Spinal cord (tissue), 9 donors: ENCODE measurements at regions not wholly inside any gene's neighbourhood (a gene's known extent, or its start where the extent isn't known, plus 50 kb on each side); places are given as distances from the start of the nearest gene placed in this dataset.

ENCODE experiments used
- DNase-seq, 6 donors: peaks; one replicate each; pipeline versions ENCODE4 v3.0.0 to v3.0.0-alpha.2; 2013 to 2015; ENCODE audit warnings: low spot score in 6 of 6, low read depth in 4 of 6
- H3K27ac ChIP-seq: one replicate; pipeline ENCODE4 v1.5.1; 2013; ENCODE audit warnings: low read depth, low read length, control low read depth
- H3K27me3 ChIP-seq: one replicate; pipeline ENCODE4 v1.6.1; 2013; ENCODE audit warnings: low read length; ENCODE audit not compliant: control insufficient read depth, insufficient read depth
- H3K36me3 ChIP-seq: one replicate; pipeline ENCODE4 v1.6.1; 2013; ENCODE audit warnings: low read length; ENCODE audit not compliant: control insufficient read depth, insufficient read depth
- H3K4me1 ChIP-seq: one replicate; pipeline ENCODE4 v1.6.1; 2013; ENCODE audit warnings: low read length; ENCODE audit not compliant: control insufficient read depth, insufficient read depth
- H3K4me3 ChIP-seq: one replicate; pipeline ENCODE4 v1.5.1; 2013; ENCODE audit warnings: low read depth, low read length, control low read depth
- H3K9me3 ChIP-seq: one replicate; pipeline ENCODE4 v1.6.1; 2013; ENCODE audit warnings: low read length; ENCODE audit not compliant: control insufficient read depth, insufficient read depth
- WGBS: methylation state at CpG from one replicate; pipeline ENCODE4 v1.1.5; 2013; ENCODE audit warnings: missing lambda C conversion rate; ENCODE audit not compliant: insufficient coverage; 5-methylcytosine and 5-hydroxymethylcytosine counted together
- donor health status: healthy.

DNA sequence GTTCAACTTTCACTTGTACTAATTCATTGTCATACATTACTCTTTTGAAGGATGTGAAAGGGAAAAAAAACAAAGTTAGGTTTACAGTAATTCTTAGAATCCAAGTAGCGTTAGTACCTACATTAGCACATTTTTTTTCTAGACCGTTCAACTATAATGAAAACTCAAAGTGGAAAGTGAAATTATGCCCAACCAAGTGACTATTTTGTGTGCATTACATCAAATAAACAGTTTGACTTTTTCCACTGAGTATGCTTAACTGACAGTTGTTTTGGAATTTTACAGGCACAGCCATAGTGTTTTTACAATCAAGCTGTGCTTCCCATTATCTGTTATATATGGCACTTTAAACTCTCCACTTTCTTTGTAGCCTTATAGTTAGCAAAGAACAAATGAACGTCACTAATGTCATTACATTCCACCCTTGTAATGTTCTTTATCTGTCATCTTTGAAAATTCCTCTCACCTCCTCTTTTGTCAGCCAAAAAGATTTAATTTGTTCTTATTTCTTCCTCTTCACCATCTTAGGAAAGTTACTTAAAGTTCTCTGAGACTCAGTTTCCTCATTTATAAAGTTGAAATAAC is 142.3 kb upstream of the SOX2 start:
- no peak overlapping the region for H3K4me3 ChIP-seq
- WGBS: 71% methylated on average over 1 of the region's 3 CpGs
- no peaks in the 10 kb centered on the region for H3K9me3 ChIP-seq
- no peaks in the 10 kb centered on the region for H3K27me3 ChIP-seq
- no peak overlapping the region for H3K27ac ChIP-seq
- H3K36me3 ChIP-seq: no peaks in the 10 kb centered on the region
- no peak for DNase-seq
- H3K4me1 ChIP-seq: no peaks in the 10 kb centered on the region

DNA sequence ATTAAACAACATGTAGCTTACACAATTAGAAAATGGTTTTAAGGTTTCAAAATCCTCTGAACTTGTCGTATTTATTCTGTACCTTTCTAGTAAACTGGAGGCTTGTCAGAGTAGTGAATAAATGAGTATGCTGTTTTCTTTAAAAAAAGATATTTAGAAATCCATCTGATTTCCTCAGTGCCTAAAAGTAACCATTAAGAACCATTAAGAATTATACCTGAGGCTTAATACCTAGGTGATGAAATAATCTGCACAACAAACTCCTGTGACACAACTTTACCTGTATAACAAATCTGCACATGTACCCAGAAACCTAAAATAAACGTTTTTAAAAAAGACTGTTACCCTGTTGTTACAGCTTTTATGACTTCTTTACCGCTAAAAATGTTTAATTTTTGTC is 143.0 kb upstream of the SOX2 start:
- H3K27me3 ChIP-seq: no peaks in the 10 kb centered on the region
- no peak overlapping the region for H3K27ac ChIP-seq
- no peak overlapping the region for H3K4me3 ChIP-seq
- whole genome bisulfite sequencing: no CpG with 5 or more reads among the region's 3 CpGs
- H3K36me3 ChIP-seq: no peaks in the 10 kb centered on the region
- DNase-seq: no peak
- no peaks in the 10 kb centered on the region for H3K4me1 ChIP-seq
- no peaks in the 10 kb centered on the region for H3K9me3 ChIP-seq

DNA sequence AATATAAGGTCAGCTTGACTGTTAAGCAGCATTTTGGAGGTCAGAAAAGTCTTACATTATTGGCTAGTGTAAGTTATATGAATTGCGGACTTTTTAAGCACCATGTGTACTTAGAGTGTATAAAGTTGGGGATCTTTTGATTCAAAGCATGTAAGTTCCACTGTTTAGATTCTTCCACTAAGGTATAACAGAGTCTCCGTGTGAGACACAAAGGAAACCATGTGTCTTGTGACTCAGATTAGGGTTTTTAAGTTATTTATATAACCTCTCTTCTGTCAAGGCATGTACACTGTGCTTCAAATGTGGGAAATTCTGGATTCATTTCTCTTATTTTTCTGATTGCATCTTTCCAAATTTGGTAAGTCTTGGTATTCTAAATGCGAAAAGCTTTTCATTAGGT is 143.5 kb upstream of the SOX2 start:
- no peak for DNase-seq
- Histone ChIP-seq H3K27me3 (no peaks in the 10 kb centered on the region), H3K4me3 (no peak overlapping the region), H3K27ac (no peak overlapping the region), H3K4me1 (no peaks in the 10 kb centered on the region), H3K36me3 (no peaks in the 10 kb centered on the region), H3K9me3 (no peaks in the 10 kb centered on the region)
- WGBS: no CpG with 5 or more reads among the region's 3 CpGs

DNA sequence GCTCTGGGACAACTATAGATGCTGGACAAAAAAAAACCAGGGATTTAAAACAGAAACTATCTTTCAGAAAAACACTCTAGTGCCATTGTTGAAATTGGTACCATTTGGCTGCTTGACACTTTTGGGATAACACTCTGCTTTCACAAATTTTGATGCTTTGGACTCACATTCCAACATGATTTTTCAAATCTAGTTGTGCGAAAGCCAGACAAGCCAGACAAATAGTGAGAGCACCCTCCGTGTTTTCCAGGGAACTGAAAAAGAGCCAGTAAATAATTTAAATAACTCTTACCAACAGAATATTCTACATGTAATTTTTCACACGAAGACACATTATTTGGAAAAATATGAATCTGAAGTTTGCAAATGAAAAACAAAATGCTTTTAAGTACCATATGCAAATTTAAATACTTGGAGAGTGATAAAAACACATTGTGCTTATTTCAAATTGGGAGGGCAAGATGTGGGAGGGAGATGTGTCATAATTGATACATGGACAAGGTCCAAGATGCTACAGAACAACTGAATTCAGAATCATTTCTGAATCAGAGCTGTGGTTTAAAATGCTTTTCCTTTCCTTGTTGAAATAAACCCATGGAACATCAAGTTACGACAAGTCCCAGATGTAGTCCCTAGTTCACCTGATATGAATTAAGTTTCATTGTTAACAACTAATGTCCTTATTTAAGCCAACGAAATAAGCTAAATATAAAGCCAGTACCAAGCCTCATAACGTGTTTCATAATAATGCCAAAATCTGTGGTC is 144.2 kb upstream of the SOX2 start:
- no peak overlapping the region for H3K4me3 ChIP-seq
- no peak overlapping the region for H3K27ac ChIP-seq
- H3K9me3 ChIP-seq: no peaks in the 10 kb centered on the region
- no peaks in the 10 kb centered on the region for H3K36me3 ChIP-seq
- no peaks in the 10 kb centered on the region for H3K4me1 ChIP-seq
- DNase-seq: peak in 1 of 6 donors; percentile 78
- no peaks in the 10 kb centered on the region for H3K27me3 ChIP-seq
- no CpG with 5 or more reads among the region's 6 CpGs for WGBS

- Histone ChIP-seq H3K4me3 (no peak overlapping the region), H3K9me3 (no peaks in the 10 kb centered on the region), H3K27ac (no peak overlapping the region), H3K4me1 (no peaks in the 10 kb centered on the region), H3K36me3 (no peaks in the 10 kb centered on the region), H3K27me3 (no peaks in the 10 kb centered on the region)
- no peak for DNase-seq
- 58% methylated on average over 2 of the region's 3 CpGs for WGBS
These were observed 146.3 kb upstream of the SOX2 start for GRCh38 chr3:181565416-181565815.

DNA sequence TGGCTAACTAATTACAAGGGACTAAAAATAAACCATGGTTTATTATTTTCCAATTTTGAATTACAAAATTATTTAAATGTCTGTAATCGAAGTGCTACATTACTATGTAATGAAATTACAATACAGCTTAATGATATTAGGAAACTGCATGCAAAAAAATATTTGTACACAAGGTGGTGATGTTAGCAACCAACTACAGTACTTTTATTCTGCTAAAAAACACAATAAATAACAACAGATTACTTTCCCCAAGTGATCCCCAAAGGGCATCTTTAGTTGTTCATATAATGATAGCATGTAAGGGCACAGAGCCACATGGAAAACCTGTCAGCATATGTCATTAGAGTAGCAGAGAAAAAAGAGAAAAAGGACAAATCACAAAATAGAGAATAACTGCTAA is 147.5 kb upstream of the SOX2 start:
- no peak overlapping the region for H3K4me3 ChIP-seq
- no peaks in the 10 kb centered on the region for H3K27me3 ChIP-seq
- no peak for DNase-seq
- no CpG with 5 or more reads among the region's 1 CpG for WGBS
- H3K4me1 ChIP-seq: no peaks in the 10 kb centered on the region
- H3K27ac ChIP-seq: no peak overlapping the region
- H3K9me3 ChIP-seq: no peaks in the 10 kb centered on the region
- H3K36me3 ChIP-seq: no peaks in the 10 kb centered on the region

DNA sequence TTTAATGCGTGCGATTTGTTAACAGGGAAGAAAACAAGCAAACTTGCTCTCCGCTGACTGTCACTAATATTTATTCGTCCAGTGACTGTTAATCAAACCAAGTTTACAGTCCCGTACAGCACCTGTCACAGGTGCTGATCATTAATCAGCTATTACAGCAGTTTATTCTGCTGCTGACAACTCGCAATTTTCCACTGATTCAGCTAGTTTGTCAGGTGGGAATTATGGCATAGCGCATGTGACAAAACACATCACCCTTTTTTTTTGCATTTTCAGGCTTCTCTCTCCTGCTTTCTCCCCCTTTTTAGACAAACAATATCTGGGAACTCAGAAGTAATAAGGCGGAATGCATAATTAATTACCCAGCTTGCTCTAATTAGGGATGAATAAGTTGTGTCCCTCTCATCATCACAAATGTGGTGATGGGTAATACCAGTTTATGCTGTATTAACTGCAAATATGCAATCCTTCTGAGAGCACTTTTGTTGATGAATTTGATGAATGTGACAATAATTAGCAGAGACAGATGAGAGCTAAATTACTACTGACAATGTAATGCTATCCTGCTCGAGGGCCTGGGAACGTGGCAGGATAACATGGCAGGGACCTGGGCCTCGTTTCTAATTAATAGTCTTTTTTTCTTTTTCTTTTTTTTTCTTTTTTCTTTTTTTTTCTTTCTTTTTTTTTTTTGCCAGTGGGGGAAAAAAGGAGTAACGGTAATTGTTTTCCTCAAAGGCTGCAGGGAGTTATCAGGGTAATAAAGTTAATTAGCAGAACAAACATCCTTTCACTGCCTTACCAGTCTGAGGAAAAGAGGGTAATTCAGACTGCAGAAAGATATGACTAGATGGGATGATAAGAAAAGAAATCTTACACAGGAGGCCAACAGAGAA is 150.3 kb upstream of the SOX2 start:
- 40% methylated on average over 7 of the region's 12 CpGs for WGBS
- Histone ChIP-seq H3K4me1 (no peaks in the 10 kb centered on the region), H3K4me3 (no peak overlapping the region), H3K27me3 (no peaks in the 10 kb centered on the region), H3K27ac (no peak overlapping the region), H3K36me3 (no peaks in the 10 kb centered on the region), H3K9me3 (no peaks in the 10 kb centered on the region)
- peak in 3 of 6 donors; percentile 26 to 90 (median 68) for DNase-seq

GRCh38 chr3:181558870-181559269 is 152.9 kb upstream of the SOX2 start:
- H3K27me3 ChIP-seq: no peaks in the 10 kb centered on the region
- WGBS: 0% methylated on average over 1 of the region's 2 CpGs
- H3K4me1 ChIP-seq: no peaks in the 10 kb centered on the region
- no peak overlapping the region for H3K4me3 ChIP-seq
- no peaks in the 10 kb centered on the region for H3K9me3 ChIP-seq
- DNase-seq: no peak
- no peaks in the 10 kb centered on the region for H3K36me3 ChIP-seq
- no peak overlapping the region for H3K27ac ChIP-seq

GRCh38 chr3:181555681-181556080 is 156.0 kb upstream of the SOX2 start:
- Histone ChIP-seq H3K4me3 (no peak overlapping the region), H3K9me3 (no peaks in the 10 kb centered on the region), H3K36me3 (no peaks in the 10 kb centered on the region), H3K27ac (peak overlapping the region; percentile 34), H3K27me3 (no peaks in the 10 kb centered on the region), H3K4me1 (no peaks in the 10 kb centered on the region)
- DNase-seq: peak in 4 of 6 donors; percentile 51 to 92 (median 73)
- WGBS: 44% methylated on average over 2 of the region's 3 CpGs
